Skeletal muscle cell (primary cell): ENCODE measurements at regions not wholly inside any gene's neighbourhood (a gene's known extent, or its start where the extent isn't known, plus 50 kb on each side); places are given as distances from the start of the nearest gene placed in this dataset.
"Not testable (repeated sequence)": the region's sequence is repeated elsewhere in the genome, so short reads cannot be mapped to it uniquely, and the experiment has no call there.

Source experiments
- DNase-seq: peaks from one replicate; pipeline ENCODE4 v3.0.0-alpha.2; 2010; ENCODE audit warnings: low read depth
- H3K4me3 ChIP-seq: 2 replicates; pipeline ENCODE4 v1.5.1; 2011; ENCODE audit warnings: low read depth, mild to moderate bottlenecking, control low read depth, low read length, moderate library complexity

GRCh38 chr6:169086616-169087015 is 167.0 kb downstream of the THBS2 start:
- DNase-seq, H3K4me3 ChIP-seq: not testable (repeated sequence)

GRCh38 chr6:169086020-169086419 is 167.6 kb downstream of the THBS2 start:
- no peak for DNase-seq
- H3K4me3 ChIP-seq, result no peak overlapping the region

DNA sequence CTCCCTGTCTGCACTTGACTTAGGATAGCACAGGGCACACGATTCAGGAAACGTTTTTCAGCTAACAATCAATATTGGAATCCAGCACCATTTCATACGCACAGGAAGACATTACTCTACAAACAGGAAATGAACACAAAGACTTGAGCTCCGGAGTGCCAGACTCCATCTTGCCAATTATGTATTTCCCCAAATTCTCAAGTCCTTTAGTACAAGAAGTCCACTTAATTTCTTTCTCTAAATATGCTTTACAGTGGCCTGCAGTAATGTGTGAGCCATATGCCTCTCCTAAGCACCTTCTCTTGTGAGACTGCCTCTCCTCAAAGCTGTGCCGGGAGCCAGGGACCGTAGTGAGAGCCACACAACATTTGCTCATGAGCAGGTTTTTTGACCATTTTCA is 168.2 kb downstream of the THBS2 start:
- DNase-seq, result no peak
- no peak overlapping the region for H3K4me3 ChIP-seq

DNA sequence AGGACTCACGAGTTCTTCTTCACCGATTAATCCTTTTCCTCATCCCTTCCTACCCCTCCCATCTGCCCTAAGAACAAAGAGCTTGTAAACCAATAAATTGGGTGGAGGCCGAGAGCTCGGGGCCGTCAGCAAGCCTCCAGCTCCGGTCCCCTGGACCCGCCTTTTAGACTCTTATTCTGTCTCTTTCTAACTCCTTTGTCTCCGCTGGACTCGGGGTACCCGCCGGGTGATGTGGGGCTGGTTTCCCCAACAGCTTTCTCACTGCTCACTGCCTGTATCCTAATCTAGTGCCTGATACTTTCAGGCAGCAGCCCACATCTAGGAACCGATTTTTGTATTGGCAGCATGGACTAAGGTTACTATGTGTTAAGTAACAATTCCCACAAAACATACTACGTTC is 169.1 kb downstream of the THBS2 start:
- DNase-seq, H3K4me3 ChIP-seq: not testable (repeated sequence)

- DNase-seq, result no peak
- no peak overlapping the region for H3K4me3 ChIP-seq
These were observed 169.6 kb downstream of the THBS2 start for GRCh38 chr6:169084067-169084466.

GRCh38 chr6:169083508-169083874 is 170.2 kb downstream of the THBS2 start:
- H3K4me3 ChIP-seq, result no peak overlapping the region
- DNase-seq, result no peak

- H3K4me3 ChIP-seq, result no peak overlapping the region
- no peak for DNase-seq
These were observed 170.7 kb downstream of the THBS2 start for GRCh38 chr6:169082817-169083507.

- no peak for DNase-seq
- H3K4me3 ChIP-seq, result no peak overlapping the region
These were observed 171.6 kb downstream of the THBS2 start for GRCh38 chr6:169082093-169082492.

GRCh38 chr6:169081248-169081647 is 172.4 kb downstream of the THBS2 start:
- DNase-seq, result no peak
- no peak overlapping the region for H3K4me3 ChIP-seq

DNA sequence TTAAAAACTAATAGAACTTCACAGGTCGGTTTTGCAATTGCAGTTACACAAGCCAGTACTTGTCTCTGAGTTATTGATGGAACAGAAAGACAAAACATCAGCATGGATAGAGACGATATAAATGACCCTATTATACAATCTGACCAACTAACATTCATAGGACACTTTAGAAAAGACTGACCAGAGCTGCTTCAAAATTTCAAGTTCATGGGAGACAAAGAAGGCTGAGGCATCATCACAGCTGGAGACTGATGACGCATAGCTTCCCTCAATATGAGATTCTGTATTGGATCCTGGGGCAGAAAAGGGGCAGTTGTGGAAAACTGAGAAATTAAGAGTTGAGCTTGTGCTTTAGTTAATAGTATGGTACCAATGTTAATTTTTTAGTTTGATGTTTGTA is 174.0 kb downstream of the THBS2 start:
- H3K4me3 ChIP-seq, result no peak overlapping the region
- DNase-seq, result no peak

- DNase-seq, result no peak
- H3K4me3 ChIP-seq, result no peak overlapping the region
These were observed 175.1 kb downstream of the THBS2 start for GRCh38 chr6:169078399-169079145.

DNA sequence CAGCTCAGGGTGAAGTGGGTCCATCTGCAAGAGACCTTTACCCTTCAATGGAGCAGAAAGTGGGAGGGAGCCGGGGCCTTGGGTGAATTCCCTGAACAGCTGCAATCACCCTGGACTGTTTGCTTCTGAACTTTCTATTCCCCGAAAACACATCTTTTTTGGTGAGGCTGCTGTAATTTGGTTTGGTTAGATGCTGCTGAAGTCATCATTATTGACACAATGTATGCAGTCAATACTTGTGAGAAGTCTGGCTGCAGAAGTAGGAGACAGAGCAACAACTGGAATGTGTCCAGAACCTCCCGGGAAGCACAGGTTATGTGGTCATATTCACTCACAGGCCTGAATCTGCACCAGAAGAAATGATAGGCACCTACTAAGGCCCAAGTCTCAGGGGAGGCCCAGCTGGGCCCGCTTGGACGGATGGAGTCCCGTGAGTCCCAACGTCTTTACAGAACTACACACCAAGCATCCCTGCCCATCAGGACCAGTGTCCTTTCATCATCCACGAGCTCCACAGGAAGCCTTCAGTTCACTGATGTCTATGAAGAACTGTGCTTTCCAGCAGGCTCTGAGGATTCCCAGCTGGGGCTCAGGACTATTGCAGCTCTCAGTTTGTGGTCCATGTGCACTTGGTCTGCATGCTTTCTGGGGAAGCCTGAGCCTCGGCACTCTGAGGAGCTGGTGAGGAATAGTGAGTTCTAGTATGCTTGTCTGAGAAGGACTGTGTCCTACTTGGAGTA is 177.6 kb downstream of the THBS2 start:
- H3K4me3 ChIP-seq, result no peak overlapping the region
- DNase-seq, result no peak

DNA sequence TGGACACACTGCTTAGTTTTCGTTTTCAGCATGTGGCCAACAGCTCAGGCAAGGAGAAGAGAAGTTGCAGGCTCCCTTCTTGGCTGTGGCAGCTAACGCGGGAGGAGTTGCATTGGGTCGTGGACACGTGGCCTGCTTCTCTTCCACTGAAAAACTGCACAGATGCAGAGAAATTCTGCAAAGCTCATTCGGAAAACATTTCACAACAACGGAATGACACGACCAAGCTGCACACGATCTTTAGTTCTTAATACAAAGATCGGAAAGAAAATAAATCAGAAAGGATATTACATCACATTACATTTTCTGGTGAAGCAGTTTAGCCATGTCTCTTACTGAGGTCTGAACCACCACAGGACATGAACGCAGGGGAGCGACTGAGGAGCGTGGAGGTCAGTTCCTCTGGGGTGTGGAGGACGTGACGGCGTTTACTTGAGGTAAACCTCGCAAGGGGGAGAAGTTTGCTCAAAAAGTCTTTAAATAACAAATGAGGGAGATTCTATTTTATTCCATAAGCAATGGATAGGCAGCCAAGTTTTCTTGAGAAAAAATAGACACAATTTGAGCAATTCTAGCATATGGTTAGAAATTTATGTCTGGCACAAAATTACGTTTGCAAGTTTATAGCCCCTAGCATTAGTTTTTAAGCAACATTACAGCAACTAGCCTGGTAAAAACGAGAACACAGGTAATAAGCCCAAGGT is 178.3 kb downstream of the THBS2 start:
- peak; percentile 71 for DNase-seq
- no peak overlapping the region for H3K4me3 ChIP-seq

- no peak for DNase-seq
- H3K4me3 ChIP-seq, result no peak overlapping the region
These were observed 179.1 kb downstream of the THBS2 start for GRCh38 chr6:169074526-169074925.

GRCh38 chr6:169073311-169073710 is 180.3 kb downstream of the THBS2 start:
- no peak overlapping the region for H3K4me3 ChIP-seq
- peak; percentile 78 for DNase-seq

- DNase-seq, result peak; percentile 31
- H3K4me3 ChIP-seq, result no peak overlapping the region
These were observed 181.3 kb downstream of the THBS2 start for GRCh38 chr6:169072127-169073042.

DNA sequence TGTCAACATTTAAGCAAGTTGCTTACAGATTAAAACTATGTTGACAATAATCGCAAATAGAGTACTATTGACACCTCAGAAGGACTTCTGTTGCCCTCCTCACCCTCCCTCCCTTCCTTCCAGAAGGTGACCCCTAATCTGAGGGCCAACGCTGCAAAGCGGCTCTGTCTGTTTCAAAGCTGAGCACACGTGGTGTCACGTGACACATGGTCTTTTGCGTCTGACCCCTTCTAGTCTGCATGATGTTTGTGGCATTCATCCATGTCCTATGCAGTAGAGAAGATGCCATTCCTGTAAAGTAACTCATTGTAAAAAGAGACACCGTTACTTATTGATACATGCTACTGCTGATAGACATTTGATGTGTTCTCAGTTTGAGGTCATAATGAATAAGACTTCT is 182.3 kb downstream of the THBS2 start:
- no peak overlapping the region for H3K4me3 ChIP-seq
- no peak for DNase-seq

DNA sequence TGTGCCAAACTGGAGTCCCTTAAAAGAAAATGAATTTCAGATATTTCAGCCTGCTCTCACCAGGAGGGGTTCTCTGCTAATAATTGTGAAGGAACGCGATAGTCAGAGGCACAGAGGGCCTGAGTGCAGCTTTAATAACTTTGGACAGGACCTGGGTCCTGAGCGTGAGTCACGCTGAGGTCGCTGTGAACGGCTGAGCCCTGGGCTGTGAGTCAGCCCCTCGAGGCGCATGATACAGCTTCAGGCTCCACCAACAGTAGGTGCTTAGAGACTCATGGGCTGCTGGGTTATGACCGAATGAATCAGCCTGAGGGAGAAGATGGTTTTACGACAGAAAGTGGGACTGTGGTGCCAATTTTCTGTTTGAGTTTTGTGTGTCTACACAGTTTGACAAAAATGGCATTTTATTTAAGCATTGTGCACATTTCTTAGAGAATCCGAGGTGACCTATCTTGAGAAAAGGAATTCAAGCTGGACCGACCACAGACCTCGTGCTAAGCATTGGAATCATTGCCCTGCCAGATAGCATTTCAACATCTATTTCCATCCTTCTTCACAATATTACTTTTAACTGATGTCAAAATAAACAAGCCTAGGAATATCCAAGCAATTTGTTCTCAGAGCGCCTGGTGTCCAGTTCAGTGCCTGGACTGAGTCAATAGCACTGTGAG is 183.0 kb downstream of the THBS2 start:
- peak; percentile 99 for DNase-seq
- no peak overlapping the region for H3K4me3 ChIP-seq
